Activated naive CD4-positive, alpha-beta T cell treated with Interleukin-2 at 50 U/mL for 16 hours (primary cell): ENCODE measurements at regions not wholly inside any gene's neighbourhood (a gene's known extent, or its start where the extent isn't known, plus 50 kb on each side); places are given as distances from the start of the nearest gene placed in this dataset.
"Not testable (repeated sequence)": the region's sequence is repeated elsewhere in the genome, so short reads cannot be mapped to it uniquely, and the experiment has no call there.

Source experiments
- DNase-seq: peaks from one replicate; pipeline ENCODE4 v3.0.0-alpha.2; 2020

GRCh38 chr2:21730141-21730540 is 606.4 kb downstream of the TDRD15 start:
- no peak for DNase-seq

GRCh38 chr2:21740484-21740883 is 616.7 kb downstream of the TDRD15 start:
- no peak for DNase-seq

- DNase-seq = no peak
Measured at GRCh38 chr2:21746499-21746898, 622.7 kb downstream of the TDRD15 start.

- DNase-seq = no peak
Measured at GRCh38 chr2:21748501-21748900, 624.7 kb downstream of the TDRD15 start.

GRCh38 chr2:21754164-21754788 is 630.5 kb downstream of the TDRD15 start:
- DNase-seq = no peak

GRCh38 chr2:21757805-21758430 is 634.1 kb downstream of the TDRD15 start:
- DNase-seq = no peak

GRCh38 chr2:21759819-21760218 is 636.1 kb downstream of the TDRD15 start:
- no peak for DNase-seq

- no peak for DNase-seq
Measured at GRCh38 chr2:21761361-21761760, 637.6 kb downstream of the TDRD15 start.

GRCh38 chr2:21763501-21763900 is 639.7 kb downstream of the TDRD15 start:
- DNase-seq = no peak

- DNase-seq = no peak
Measured at GRCh38 chr2:21770787-21771186, 647.0 kb downstream of the TDRD15 start.

- DNase-seq = no peak
Measured at GRCh38 chr2:21772624-21773023, 648.9 kb downstream of the TDRD15 start.

- no peak for DNase-seq
Measured at GRCh38 chr2:21773168-21773567, 649.4 kb downstream of the TDRD15 start.

- DNase-seq = no peak
Measured at GRCh38 chr2:21774691-21775368, 651.1 kb downstream of the TDRD15 start.

- no peak for DNase-seq
Measured at GRCh38 chr2:21779786-21780185, 656.0 kb downstream of the TDRD15 start.

GRCh38 chr2:21781962-21782361 is 658.2 kb downstream of the TDRD15 start:
- DNase-seq = no peak

GRCh38 chr2:21782866-21783265 is 659.1 kb downstream of the TDRD15 start:
- no peak for DNase-seq

- no peak for DNase-seq
Measured at GRCh38 chr2:21787941-21788340, 664.2 kb downstream of the TDRD15 start.

- not testable (repeated sequence) for DNase-seq
Measured at GRCh38 chr2:21790311-21790710, 666.5 kb downstream of the TDRD15 start.

GRCh38 chr2:21792571-21792970 is 668.8 kb downstream of the TDRD15 start:
- DNase-seq = no peak

- no peak for DNase-seq
Measured at GRCh38 chr2:21793461-21793860, 669.7 kb downstream of the TDRD15 start.

GRCh38 chr2:21794611-21795010 is 670.8 kb downstream of the TDRD15 start:
- no peak for DNase-seq

- DNase-seq = no peak
Measured at GRCh38 chr2:21800356-21800755, 676.6 kb downstream of the TDRD15 start.

- DNase-seq = no peak
Measured at GRCh38 chr2:21803550-21803949, 679.8 kb downstream of the TDRD15 start.

GRCh38 chr2:21804151-21804550 is 680.4 kb downstream of the TDRD15 start:
- DNase-seq = no peak
